ENCODE measurements at regions not wholly inside any gene's neighbourhood (a gene's known extent, or its start where the extent isn't known, plus 50 kb on each side); places are given as distances from the start of the nearest gene placed in this dataset.

DNA sequence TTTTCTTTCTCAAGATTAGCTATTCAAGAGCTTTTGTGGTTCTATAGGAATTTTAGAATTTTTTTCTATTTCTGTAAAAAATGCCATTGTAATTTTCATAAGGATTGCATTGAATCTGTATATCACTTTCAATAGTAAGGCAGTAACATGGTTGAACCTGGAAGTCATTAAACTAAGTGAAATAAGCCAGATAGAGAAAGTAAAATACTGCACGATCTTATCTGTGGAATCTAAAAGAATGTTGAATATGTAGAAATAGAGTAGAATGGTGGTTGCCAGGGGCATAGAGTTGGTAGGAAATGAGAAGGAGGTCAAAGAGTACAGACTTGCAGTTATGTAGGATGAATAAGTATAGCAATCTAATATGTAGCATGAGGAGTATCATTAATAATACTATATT lies 1073.5 kb upstream of the LRRN3 start:
- TF ChIP-seq, protein P1, sequence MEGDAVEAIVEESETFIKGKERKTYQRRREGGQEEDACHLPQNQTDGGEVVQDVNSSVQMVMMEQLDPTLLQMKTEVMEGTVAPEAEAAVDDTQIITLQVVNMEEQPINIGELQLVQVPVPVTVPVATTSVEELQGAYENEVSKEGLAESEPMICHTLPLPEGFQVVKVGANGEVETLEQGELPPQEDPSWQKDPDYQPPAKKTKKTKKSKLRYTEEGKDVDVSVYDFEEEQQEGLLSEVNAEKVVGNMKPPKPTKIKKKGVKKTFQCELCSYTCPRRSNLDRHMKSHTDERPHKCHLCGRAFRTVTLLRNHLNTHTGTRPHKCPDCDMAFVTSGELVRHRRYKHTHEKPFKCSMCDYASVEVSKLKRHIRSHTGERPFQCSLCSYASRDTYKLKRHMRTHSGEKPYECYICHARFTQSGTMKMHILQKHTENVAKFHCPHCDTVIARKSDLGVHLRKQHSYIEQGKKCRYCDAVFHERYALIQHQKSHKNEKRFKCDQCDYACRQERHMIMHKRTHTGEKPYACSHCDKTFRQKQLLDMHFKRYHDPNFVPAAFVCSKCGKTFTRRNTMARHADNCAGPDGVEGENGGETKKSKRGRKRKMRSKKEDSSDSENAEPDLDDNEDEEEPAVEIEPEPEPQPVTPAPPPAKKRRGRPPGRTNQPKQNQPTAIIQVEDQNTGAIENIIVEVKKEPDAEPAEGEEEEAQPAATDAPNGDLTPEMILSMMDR (IDR thresholded peaks at IDR 0.05), result no peak
- TF ChIP-seq POLR2A (IDR thresholded peaks at IDR 0.05; ENCODE audit: low read depth), result no peak
- no peak for TF ChIP-seq EP300 (IDR thresholded peaks at IDR 0.05)
- no peak for TF ChIP-seq POLR2AphosphoS5 (IDR thresholded peaks at IDR 0.05)

Data from esophagus muscularis mucosa (tissue), 4 donors.